Heart left ventricle (tissue), 13 donors: ENCODE measurements at regions not wholly inside any gene's neighbourhood (a gene's known extent, or its start where the extent isn't known, plus 50 kb on each side); places are given as distances from the start of the nearest gene placed in this dataset.

Experiments used
- POLR2A ChIP-seq, 2 donors: fragments of 450-650 bp; IDR thresholded peaks; one replicate each; pipeline ENCODE4 v1.6.1; 2017; ENCODE audit warnings: antibody characterized with exemption in 2 of 2, mild to moderate bottlenecking in 2 of 2, moderate library complexity in 2 of 2
- TF ChIP-seq, protein P1 (sequence below), 12 donors: fragments of 200-600 bp; sonication (generic) in 4 of 12; IDR thresholded peaks; one replicate each; pipeline versions ENCODE4 v1.5.0 to v1.8.0; 2018 to 2022; ENCODE audit warnings: antibody characterized with exemption in 12 of 12, mild to moderate bottlenecking in 5 of 12
- donor health status: ischemic (EF 13 %, LVEDD 7.1; RV severe dilation, severe dysfunction).
- donor health status: DM: no; HTN: yes; CAD: no.
- donor health status: DM: no; HTN: no; CAD: no.
- donor health status: ischemic (EF 25% LVEDD 6.9; RV normal size, moderate dysfunction).
- donor health status: ischemic (EF 25% LVEDD 5.7; RV mildly dilated, moderate dysfunction).
- donor health status: ischemic (EF 35%, LVEDD 5.7; RV mildly dilated, moderate dysfunction).
- donor health status: nonischemic (EF 11% LVEDD 7.7; RV severe dilation, severe dysfunction).
- donor health status: DM: yes; HTN: yes; CAD: no.
- donor health status: PGD.
- donor health status: ischemic (EF 29% LVEDD 5.4; RV normal size, mild dysfunction).
- donor health status: nonischemic (EF 23%, LVEDD 6.1; RV moderate dilation, normal function).

DNA sequence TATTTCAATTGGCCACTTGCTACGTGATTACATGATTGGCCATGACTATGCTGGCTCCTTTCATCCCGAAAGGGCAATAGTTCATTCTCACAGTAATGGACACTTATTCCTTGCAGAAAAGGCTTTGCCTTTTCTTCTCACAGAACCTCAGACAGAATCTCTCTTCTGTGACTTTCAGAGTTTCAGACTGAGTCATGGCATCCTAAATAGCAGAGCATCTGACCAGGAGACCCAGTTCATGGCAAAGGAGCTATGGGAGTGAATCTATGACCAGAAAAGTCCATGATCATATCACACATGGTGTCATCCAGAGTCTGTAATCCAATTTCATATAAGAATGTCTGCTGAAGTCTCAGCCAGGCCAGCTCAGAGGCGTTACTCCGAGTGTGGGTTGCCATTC is 263.3 kb upstream of the CLNK start:
- TF ChIP-seq, protein P1, sequence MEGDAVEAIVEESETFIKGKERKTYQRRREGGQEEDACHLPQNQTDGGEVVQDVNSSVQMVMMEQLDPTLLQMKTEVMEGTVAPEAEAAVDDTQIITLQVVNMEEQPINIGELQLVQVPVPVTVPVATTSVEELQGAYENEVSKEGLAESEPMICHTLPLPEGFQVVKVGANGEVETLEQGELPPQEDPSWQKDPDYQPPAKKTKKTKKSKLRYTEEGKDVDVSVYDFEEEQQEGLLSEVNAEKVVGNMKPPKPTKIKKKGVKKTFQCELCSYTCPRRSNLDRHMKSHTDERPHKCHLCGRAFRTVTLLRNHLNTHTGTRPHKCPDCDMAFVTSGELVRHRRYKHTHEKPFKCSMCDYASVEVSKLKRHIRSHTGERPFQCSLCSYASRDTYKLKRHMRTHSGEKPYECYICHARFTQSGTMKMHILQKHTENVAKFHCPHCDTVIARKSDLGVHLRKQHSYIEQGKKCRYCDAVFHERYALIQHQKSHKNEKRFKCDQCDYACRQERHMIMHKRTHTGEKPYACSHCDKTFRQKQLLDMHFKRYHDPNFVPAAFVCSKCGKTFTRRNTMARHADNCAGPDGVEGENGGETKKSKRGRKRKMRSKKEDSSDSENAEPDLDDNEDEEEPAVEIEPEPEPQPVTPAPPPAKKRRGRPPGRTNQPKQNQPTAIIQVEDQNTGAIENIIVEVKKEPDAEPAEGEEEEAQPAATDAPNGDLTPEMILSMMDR (IDR thresholded peaks at IDR 0.05) = no peak
- no peak for TF ChIP-seq POLR2A (IDR thresholded peaks at IDR 0.05)
